ENCODE measurements at regions not wholly inside any gene's neighbourhood (a gene's known extent, or its start where the extent isn't known, plus 50 kb on each side); places are given as distances from the start of the nearest gene placed in this dataset.
"Not testable (repeated sequence)": the region's sequence is repeated elsewhere in the genome, so short reads cannot be mapped to it uniquely, and the experiment has no call there.

DNA sequence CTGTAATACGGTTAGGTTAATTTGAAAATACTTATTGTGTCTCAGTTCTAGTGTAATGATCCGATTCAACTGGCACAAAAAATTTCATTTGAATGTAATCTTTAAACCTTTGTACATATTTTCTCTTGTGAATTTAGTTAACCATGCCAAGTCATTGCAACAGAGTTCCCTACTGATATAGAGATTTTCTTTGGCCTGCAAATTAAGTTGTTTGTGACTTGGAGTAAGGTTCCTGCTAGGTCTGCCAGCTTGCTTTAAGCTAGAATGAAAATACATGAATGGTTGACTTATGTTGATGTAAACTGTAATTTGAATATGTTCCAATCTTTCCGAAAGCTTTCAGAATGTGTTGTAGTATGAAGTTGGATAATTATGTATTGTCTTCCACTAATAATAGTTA, 1004.1 kb upstream of the EDIL3 start:
- CTCF ChIA-PET, result no interaction called here
- Histone ChIP-seq H3K9me2 (ENCODE audit: insufficient read depth) (0 out of 2 replicates have a peak, but pooled peaks cover 6% of the 10 kb centered on the region), H3K9me3 (ENCODE audit: insufficient read depth, low read depth) (no peaks in the 10 kb centered on the region), H3K27me3 (ENCODE audit: insufficient read depth, low read depth) (no peaks in the 10 kb centered on the region), H3K36me3 (ENCODE audit: low read depth) (no peaks in the 10 kb centered on the region), H3K4me2 (no peak overlapping the region), H4K20me1 (ENCODE audit: insufficient read depth) (no peaks in the 10 kb centered on the region), H3K4me1 (replicated peaks; ENCODE audit: insufficient read depth) (no peaks in the 10 kb centered on the region), H3F3A (ENCODE audit: insufficient read depth, low read depth) (no peaks in the 10 kb centered on the region), H3K27ac (no peak overlapping the region), H2AFZ (no peak overlapping the region), H3K4me3 (no peak overlapping the region), H3K79me2 (ENCODE audit: low read depth) (no peaks in the 10 kb centered on the region)
- intact Hi-C loops (cut with micrococcal nuclease; ENCODE audit: unreplicated experiment), result no loop called here
- TF ChIP-seq EZH2 (IDR thresholded peaks at IDR 0.05; ENCODE audit: low read depth), result no peak
- TF ChIP-seq, protein P1, sequence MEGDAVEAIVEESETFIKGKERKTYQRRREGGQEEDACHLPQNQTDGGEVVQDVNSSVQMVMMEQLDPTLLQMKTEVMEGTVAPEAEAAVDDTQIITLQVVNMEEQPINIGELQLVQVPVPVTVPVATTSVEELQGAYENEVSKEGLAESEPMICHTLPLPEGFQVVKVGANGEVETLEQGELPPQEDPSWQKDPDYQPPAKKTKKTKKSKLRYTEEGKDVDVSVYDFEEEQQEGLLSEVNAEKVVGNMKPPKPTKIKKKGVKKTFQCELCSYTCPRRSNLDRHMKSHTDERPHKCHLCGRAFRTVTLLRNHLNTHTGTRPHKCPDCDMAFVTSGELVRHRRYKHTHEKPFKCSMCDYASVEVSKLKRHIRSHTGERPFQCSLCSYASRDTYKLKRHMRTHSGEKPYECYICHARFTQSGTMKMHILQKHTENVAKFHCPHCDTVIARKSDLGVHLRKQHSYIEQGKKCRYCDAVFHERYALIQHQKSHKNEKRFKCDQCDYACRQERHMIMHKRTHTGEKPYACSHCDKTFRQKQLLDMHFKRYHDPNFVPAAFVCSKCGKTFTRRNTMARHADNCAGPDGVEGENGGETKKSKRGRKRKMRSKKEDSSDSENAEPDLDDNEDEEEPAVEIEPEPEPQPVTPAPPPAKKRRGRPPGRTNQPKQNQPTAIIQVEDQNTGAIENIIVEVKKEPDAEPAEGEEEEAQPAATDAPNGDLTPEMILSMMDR (conservative IDR thresholded peaks at IDR 0.05), result no peak
- no TSS peak for BruUV-seq (replicated peaks)
- DNase-seq, result no peak
- POLR2A ChIA-PET (ENCODE audit: unreplicated experiment), result no interaction called here

DNA sequence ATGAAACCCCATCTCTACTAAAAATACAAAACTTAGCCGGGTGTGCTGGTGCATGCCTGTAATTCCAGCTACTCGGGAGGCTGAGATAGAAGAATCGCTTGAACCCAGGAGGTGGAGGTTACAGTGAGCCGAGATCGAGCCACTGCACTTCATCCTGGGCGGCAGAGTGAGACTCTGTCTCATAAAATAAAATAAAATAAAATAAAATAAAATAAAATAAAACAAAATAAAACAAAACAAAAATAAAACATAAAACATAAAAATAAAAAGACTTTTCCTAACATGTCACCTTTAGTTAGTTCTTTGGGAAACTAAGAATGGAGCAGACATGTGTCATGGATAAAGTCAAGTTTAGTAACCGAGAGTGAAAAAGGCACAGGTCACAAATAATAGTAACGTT, 1007.6 kb upstream of the EDIL3 start:
- H3K4me3 ChIP-seq; CTCF ChIA-PET; H3K4me1 ChIP-seq (replicated peaks; ENCODE audit: insufficient read depth); H4K20me1 ChIP-seq (ENCODE audit: insufficient read depth); POLR2A ChIA-PET (ENCODE audit: unreplicated experiment); H3K27me3 ChIP-seq (ENCODE audit: insufficient read depth, low read depth); intact Hi-C loops (cut with micrococcal nuclease; ENCODE audit: unreplicated experiment); H3K4me2 ChIP-seq; H3K36me3 ChIP-seq (ENCODE audit: low read depth); BruUV-seq (replicated peaks); H3K9me2 ChIP-seq (ENCODE audit: insufficient read depth); DNase-seq; H2AFZ ChIP-seq; H3K79me2 ChIP-seq (ENCODE audit: low read depth); H3K9me3 ChIP-seq (ENCODE audit: insufficient read depth, low read depth); H3K27ac ChIP-seq; H3F3A ChIP-seq (ENCODE audit: insufficient read depth, low read depth): not testable (repeated sequence)

DNA sequence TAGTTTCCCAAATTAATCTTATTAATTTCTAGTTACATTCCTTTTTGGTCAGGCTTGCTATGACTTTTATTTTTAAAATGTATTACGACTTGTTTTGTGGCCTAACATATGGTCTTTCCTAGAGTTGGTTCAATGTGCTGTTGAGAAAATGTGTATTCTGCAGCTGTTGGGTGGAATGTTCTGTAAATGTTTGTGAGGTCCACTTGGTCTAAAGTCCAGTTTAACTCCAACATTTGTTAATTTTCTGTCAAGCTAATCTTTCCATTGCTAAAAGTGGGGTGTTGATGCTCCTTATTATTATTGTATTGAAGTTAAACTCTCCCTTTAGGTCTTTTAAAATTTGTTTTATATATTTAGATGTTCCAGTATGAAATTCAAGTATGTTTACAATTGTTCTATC, 1010.8 kb upstream of the EDIL3 start:
- Histone ChIP-seq H3K4me2 (no peak overlapping the region), H3K9me3 (ENCODE audit: insufficient read depth, low read depth) (no peaks in the 10 kb centered on the region), H2AFZ (no peak overlapping the region), H3K27ac (no peak overlapping the region), H3F3A (ENCODE audit: insufficient read depth, low read depth) (no peaks in the 10 kb centered on the region), H3K27me3 (ENCODE audit: insufficient read depth, low read depth) (no peaks in the 10 kb centered on the region), H3K4me3 (no peak overlapping the region), H3K9me2 (ENCODE audit: insufficient read depth) (no peaks in the 10 kb centered on the region; the same call in 1 of the 2 replicates), H4K20me1 (ENCODE audit: insufficient read depth) (no peaks in the 10 kb centered on the region), H3K79me2 (ENCODE audit: low read depth) (no peaks in the 10 kb centered on the region), H3K36me3 (ENCODE audit: low read depth) (no peaks in the 10 kb centered on the region), H3K4me1 (replicated peaks; ENCODE audit: insufficient read depth) (no peaks in the 10 kb centered on the region)
- TF ChIP-seq, protein P1 (conservative IDR thresholded peaks at IDR 0.05), result no peak
- TF ChIP-seq EZH2 (IDR thresholded peaks at IDR 0.05; ENCODE audit: low read depth), result no peak
- intact Hi-C loops (cut with micrococcal nuclease; ENCODE audit: unreplicated experiment), result no loop called here
- DNase-seq, result no peak
- no TSS peak for BruUV-seq (replicated peaks)
- POLR2A ChIA-PET (ENCODE audit: unreplicated experiment), result no interaction called here
- CTCF ChIA-PET, result no interaction called here

DNA sequence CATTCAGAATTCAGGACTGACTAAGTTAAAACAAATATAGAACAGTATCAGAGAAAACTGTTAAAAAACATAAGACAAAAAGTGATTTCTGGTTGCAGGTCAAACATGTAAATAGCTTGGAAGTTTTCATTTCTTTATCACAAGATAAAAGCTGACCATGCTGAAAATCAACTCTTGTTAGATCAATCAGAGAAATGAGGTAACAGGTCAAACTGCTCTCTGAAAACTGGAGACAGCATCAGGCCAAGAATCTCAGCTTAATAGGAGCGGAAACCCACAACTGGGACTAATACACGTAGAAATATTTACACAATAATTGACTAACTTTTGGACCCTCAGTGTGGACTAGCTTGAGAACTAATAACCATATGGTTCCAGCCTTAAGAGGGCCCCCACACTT, 1012.8 kb upstream of the EDIL3 start:
- H3K4me2 ChIP-seq, result no peak overlapping the region
- ChIA-PET POLR2A (ENCODE audit: unreplicated experiment) (no interaction called here), CTCF (no interaction called here)
- no peak for TF ChIP-seq EZH2 (IDR thresholded peaks at IDR 0.05; ENCODE audit: low read depth)
- TF ChIP-seq, protein P1 (conservative IDR thresholded peaks at IDR 0.05), result no peak
- no peak overlapping the region for H3K27ac ChIP-seq
- BruUV-seq (replicated peaks), result no TSS peak
- H3K9me3 ChIP-seq (ENCODE audit: insufficient read depth, low read depth), result no peaks in the 10 kb centered on the region
- no peaks in the 10 kb centered on the region for H4K20me1 ChIP-seq (ENCODE audit: insufficient read depth)
- no peak overlapping the region for H3K4me3 ChIP-seq
- no peaks in the 10 kb centered on the region for H3K79me2 ChIP-seq (ENCODE audit: low read depth)
- H3K4me1 ChIP-seq (replicated peaks; ENCODE audit: insufficient read depth), result no peaks in the 10 kb centered on the region
- peak overlapping the region; percentile 55; the same call in 1 of the 2 replicates for H2AFZ ChIP-seq
- H3K36me3 ChIP-seq (ENCODE audit: low read depth), result no peaks in the 10 kb centered on the region
- H3F3A ChIP-seq (ENCODE audit: insufficient read depth, low read depth), result no peaks in the 10 kb centered on the region
- intact Hi-C loops (cut with micrococcal nuclease; ENCODE audit: unreplicated experiment), result no loop called here
- no peaks in the 10 kb centered on the region; the same call in 1 of the 2 replicates for H3K9me2 ChIP-seq (ENCODE audit: insufficient read depth)
- no peak for DNase-seq
- no peaks in the 10 kb centered on the region for H3K27me3 ChIP-seq (ENCODE audit: insufficient read depth, low read depth)
